HG03460 (cell line): ENCODE measurements at regions not wholly inside any gene's neighbourhood (a gene's known extent, or its start where the extent isn't known, plus 50 kb on each side); places are given as distances from the start of the nearest gene placed in this dataset.
"Not testable (repeated sequence)": the region's sequence is repeated elsewhere in the genome, so short reads cannot be mapped to it uniquely, and the experiment has no call there.

Source experiments
- ATAC-seq: cut with Tn5 transposase; IDR thresholded peaks from one replicate; pipeline ENCODE4 v1.9.1; 2021; ENCODE audit not compliant: unreplicated experiment

DNA sequence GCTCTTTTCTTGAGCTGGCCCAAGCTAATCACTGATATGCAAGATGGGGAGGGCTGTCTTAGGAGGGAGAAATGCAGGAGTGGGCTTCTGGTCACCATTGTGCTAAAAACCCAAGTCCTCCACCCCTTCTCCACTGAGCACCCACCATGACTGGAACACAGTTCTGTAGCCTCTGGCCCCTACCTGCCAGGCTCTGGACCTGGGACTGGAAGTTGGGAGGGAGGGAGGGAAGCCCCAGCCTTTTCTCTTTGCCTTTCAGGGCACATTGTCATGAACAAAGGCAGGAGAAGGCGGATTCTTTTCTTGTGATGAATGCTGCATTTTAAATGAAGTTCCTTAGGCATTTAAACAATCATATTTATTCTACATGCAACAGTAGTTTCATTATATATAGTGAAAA lies 559.1 kb upstream of the TRPC7 start:
- no peak for ATAC-seq

- no peak for ATAC-seq
Observed at GRCh38 chr5:136910625-136911024, 545.3 kb upstream of the TRPC7 start.

- no peak for ATAC-seq
Observed at GRCh38 chr5:136909906-136910305, 544.6 kb upstream of the TRPC7 start.

GRCh38 chr5:136907371-136907770 lies 542.0 kb upstream of the TRPC7 start:
- no peak for ATAC-seq

DNA sequence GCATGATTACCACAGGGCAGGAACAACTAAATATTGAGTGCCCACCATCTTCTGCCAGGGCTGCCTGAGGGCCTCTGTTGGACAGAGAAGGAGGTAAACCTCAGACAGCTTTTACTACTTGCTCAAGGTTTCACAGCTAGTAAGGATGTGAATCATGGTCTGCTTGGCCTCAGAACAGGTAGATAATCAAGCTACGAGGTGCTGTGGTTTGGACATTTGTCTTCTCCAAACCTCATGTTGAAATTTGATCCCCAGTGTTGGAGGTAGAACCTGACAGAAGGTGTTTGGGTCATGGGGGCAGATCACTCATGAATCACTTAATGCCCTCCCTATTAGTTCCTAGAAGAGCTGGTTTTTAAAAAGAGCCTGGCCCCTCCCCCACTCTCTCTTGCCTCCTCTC lies 541.2 kb upstream of the TRPC7 start:
- no peak for ATAC-seq

GRCh38 chr5:136905571-136905970 lies 540.2 kb upstream of the TRPC7 start:
- ATAC-seq: no peak

DNA sequence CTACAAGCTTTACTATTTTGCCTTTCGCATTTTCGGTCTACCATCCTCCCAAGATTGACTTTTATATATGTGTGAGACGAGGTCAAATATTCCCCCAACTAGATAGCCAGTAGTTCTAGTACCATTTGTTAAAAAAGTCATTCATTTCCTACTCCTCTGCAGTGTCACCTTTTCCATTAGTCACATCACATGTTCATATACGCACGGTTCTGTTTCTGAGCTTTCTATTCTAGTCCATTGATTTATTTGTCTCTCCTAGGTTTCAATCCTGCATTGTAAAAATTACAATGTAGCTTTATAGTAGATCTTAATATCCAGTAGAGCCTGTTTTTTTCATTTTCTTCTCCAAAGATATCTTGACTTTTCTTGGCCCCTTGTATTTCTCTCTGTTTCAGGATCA lies 528.7 kb upstream of the TRPC7 start:
- ATAC-seq: no peak

DNA sequence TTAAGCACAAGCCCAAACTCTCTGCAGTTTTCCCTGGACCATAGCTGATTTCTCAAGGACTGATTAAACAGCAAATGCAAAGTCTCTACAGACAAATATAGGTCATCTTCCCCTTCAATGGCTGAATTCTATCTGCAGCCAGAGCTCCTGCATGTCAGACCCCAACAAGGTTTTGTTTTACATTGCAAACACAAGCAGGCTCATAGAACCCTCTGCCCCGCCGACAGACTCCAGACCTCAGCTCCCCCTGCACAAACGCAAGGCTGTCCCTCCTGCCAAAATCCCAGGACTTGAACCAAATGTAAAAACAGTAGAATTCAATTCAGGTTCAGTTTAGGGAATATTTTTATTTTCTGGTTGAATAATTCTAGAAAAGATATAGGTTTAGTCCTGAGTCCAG lies 526.7 kb upstream of the TRPC7 start:
- ATAC-seq: no peak

- no peak for ATAC-seq
Observed at GRCh38 chr5:136891175-136891972, 526.0 kb upstream of the TRPC7 start.

- ATAC-seq: no peak
Observed at GRCh38 chr5:136890431-136891148, 525.2 kb upstream of the TRPC7 start.

DNA sequence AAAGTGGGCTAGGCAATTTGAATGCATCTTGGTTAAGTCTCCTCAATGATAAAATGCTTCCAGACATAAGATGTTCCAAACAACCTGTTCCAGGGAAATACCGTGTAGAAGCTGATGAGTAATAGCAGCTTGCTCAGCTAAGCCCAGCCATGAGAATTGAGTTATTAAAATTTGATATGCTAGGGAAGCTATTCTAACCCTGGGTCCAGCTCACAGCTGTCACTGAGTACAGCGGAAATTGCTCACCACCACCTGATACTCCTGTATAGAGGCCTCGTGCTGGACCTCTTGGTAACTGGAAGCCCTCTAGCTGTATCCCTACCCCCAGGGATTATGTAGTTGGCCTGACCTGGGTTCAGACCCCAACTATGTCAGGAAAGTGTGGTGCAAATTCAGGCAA lies 521.3 kb upstream of the TRPC7 start:
- no peak for ATAC-seq

- ATAC-seq: no peak
Observed at GRCh38 chr5:136864960-136865359, 499.6 kb upstream of the TRPC7 start.

DNA sequence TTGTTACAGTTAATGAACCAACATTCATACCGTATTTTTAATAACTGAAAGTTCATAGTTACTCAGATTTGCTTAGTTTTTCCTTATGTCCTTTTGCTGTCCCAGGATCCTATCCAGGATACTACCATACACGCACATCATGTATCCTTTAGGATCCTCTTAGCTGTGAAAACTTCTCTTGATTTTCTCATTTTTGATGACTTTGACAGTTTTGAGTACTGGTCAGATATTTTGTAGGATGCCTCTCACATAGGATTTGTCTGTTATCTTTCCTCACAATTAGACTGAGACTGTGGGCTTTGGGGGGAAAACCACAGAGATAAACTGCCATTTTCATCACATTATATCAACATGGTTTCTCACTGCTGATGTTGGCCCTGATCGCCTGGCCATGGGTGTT lies 491.3 kb upstream of the TRPC7 start:
- no peak for ATAC-seq

- no peak for ATAC-seq
Observed at GRCh38 chr5:136853971-136854370, 488.6 kb upstream of the TRPC7 start.

GRCh38 chr5:136840601-136841000 lies 475.3 kb upstream of the TRPC7 start:
- ATAC-seq: no peak

GRCh38 chr5:136836093-136836492 lies 470.7 kb upstream of the TRPC7 start:
- no peak for ATAC-seq

GRCh38 chr5:136820848-136821247 lies 455.5 kb upstream of the TRPC7 start:
- no peak for ATAC-seq

DNA sequence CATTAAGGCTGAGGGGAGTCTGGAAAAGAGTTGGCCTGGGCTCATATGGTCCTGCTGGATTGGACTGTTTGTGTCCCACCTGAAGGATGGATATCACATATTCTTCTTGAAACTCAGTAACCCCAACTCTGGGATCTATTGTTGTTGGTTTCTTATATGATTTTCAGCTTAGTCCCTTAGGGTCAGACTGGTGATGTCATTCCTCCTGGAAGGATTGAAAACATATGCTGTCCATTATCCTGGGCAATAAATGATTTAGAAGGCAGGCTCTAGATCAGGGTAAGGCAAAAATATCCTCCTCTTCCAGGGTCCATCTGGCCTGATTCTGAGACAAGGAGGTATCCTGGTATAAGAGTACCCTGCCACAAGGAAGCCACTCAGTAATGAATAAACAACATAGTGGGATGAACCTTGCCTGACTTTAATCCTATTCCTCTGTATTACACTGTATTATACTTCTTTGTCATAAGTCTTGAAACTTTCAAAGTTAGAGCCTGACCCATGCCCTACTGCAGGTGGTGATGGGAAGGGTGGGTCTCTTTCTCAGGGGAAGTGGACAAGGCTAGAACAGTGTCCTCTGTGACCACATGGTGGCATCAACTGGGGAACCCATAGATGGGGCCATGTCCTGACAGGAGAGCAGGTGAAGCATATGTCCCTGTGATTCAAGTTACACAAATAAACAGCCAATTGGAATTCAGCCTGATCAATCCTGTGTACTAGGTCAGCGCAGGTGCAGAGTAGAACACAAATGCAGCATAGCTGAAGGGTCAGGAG lies 454.4 kb upstream of the TRPC7 start:
- no peak for ATAC-seq

- no peak for ATAC-seq
Observed at GRCh38 chr5:136816327-136816726, 451.0 kb upstream of the TRPC7 start.

GRCh38 chr5:136814619-136815378 lies 449.5 kb upstream of the TRPC7 start:
- no peak for ATAC-seq

GRCh38 chr5:136812270-136812669 lies 446.9 kb upstream of the TRPC7 start:
- ATAC-seq: not testable (repeated sequence)
